ENCODE measurements at regions not wholly inside any gene's neighbourhood (a gene's known extent, or its start where the extent isn't known, plus 50 kb on each side); places are given as distances from the start of the nearest gene placed in this dataset.

DNA sequence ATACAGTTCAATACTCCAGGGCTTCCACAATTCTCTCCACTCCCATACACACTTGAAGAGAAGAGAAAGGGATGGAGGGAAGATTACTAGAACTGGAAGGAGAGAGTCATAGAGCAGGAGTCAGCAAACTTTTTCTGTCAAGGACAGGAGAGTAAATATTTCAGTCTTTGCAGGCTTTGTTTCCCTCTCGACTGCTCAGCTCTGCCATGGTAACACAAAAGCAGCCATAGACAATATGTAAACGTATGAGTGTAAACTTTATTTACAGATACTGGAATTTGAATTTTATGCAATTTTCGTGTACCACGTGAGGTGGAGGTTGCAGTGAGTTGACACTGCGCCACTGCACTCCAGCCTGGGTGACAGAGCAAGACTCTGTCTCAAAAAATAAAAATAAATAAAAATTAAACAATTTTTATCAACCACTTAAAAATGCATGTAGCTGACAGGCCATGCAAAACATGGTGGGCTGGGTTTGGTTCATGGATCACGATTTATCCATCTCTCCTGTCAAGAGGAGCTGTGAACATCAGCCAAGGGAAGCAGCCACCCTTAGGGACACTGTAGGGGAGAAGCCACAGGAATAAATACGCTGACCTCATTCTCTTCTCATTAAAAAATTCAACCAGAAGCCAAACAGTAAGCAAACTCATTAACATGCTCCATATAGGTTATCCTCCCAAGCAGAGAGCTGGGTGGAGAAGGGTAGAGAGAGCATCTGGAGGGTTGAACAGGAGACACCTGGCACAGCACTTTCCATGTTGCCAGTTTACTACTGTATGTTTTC lies 266.4 kb upstream of the FN1 start:
- TF ChIP-seq, protein P1, sequence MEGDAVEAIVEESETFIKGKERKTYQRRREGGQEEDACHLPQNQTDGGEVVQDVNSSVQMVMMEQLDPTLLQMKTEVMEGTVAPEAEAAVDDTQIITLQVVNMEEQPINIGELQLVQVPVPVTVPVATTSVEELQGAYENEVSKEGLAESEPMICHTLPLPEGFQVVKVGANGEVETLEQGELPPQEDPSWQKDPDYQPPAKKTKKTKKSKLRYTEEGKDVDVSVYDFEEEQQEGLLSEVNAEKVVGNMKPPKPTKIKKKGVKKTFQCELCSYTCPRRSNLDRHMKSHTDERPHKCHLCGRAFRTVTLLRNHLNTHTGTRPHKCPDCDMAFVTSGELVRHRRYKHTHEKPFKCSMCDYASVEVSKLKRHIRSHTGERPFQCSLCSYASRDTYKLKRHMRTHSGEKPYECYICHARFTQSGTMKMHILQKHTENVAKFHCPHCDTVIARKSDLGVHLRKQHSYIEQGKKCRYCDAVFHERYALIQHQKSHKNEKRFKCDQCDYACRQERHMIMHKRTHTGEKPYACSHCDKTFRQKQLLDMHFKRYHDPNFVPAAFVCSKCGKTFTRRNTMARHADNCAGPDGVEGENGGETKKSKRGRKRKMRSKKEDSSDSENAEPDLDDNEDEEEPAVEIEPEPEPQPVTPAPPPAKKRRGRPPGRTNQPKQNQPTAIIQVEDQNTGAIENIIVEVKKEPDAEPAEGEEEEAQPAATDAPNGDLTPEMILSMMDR (IDR thresholded peaks at IDR 0.05; ENCODE audit: low read length), result no peak
- no peak for TF ChIP-seq EZH2 (IDR thresholded peaks at IDR 0.05; ENCODE audit: borderline replicate concordance, low read length)
